ENCODE measurements at regions not wholly inside any gene's neighbourhood (a gene's known extent, or its start where the extent isn't known, plus 50 kb on each side); places are given as distances from the start of the nearest gene placed in this dataset.
A peak's percentile ranks its signal among the peaks of the same experiment; 100 is the strongest.

DNA sequence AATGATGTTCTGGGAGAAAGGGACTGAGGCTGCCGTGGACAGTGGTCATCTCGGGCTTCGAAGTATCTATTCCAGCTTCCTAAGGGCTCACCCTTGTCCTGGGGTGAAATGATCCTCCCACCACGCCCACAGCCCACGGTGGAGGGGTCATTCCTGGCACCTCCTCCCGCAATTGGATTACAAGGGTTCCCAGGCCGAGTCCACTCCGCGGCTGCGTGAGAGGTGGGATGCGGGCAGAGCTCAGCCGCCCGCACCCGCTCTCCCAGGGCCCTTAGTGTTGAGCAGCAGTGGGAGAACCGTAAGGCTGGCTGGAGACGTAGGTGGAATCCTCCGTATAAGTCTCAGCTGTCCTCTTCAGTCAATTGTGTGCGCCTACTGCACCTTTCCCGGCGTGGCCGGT is 273.3 kb upstream of the ADAMTS16 start:
- no peak for DNase-seq

DNA sequence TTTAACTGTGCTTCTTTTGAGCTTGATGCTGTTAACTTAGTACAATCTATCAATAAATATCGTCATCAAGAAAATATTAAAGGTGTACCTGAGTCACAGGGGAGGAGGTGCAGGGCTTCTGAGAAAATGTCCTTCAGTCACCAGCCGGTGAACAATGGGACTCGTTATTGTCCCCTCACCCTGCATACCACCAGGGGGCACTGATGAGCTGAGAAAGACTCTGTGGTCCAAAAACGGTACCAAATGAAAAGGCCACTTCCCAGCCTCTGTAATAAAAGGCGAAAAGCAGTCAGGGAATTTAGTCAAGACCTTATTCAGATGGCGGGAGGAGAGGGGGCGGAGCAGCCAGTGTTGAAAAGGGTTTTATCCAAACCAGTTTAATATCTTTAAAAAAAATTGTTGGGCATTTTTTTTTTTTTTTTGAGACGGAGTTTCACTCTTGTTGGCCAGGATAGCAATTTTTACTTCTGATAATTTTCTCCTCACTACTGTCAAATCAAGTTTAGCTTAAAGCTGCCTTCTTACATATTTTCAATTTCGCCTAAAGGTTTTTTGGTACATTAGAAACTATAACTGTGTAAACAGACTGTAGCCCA is 271.9 kb upstream of the ADAMTS16 start:
- peak; percentile 56 for DNase-seq

DNA sequence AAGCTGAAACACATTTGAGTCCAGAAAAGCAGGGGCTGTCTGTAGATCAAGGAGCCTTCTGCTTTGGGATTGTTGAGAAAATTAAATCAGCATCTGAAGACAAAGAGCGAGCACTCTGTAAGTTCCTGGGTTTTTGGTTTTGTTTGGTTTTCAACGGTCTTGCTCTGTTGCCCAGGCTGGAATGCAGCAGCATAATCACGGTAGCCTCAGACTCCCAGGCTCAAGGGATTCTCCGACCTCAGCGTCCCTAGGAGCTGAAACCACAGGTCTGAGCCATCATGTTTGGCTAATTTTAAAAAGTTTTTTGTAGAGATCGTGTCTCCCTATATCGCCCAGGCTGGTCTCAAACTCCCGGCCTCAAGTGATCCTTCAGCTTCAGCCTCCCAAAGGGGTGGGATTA is 266.5 kb upstream of the ADAMTS16 start:
- no peak for DNase-seq

DNA sequence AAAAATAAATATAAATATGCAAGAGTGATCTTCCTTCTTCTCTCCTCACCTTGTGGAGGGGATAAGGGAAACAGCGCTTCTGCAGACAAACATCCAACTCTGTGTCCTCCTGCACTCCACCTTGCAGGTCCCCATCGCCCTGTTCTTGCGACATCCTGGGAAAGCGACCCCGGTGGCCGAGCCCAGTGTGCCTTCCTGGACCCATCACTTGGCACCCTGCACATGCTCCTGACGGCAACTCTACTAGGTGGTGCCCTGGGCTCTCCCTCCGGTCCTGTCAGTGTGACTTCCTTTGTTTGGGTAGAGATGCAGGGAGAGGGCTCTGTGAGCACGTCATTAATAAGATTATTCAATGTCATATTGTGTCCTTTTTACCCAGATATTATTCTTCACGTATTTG is 266.0 kb upstream of the ADAMTS16 start:
- DNase-seq = no peak

DNA sequence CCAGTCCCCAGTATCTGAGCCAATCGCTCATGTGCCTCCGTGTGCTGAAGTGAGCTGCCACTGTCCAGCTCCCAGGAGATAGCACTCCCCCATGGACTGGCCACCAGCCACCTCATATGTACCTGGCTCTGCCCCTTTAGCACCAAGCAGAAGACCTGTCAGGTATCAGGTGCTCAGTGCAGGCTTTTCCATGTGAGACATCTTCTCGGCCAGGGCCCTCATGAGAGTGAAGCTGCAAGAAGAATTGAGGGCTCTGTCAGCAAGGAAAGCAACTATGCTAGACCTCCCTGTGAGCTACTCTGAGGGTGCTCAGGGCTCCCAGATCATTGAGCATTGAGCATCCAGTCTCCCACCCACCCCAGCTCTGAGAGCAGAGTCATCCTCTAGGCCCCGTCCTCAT is 264.2 kb upstream of the ADAMTS16 start:
- DNase-seq = no peak

DNA sequence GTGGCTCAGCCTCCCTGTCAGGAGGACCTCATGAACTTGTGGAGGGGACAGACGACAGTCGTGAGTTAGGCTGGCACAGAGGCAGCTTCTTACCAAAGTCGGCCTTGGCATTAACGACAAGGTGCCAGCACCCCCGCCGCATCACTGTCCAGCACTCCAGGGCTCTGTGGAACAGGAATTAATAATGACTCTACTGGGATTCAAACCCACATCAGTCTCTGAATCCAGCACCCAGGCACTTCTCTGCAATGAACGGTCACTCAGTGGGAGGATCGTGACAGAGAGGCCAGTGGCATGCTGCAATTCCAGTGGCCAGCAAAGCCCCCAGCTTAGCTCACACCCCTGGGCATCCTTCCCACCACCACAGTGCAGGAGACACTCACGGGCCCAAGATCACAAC is 263.3 kb upstream of the ADAMTS16 start:
- DNase-seq = no peak

DNA sequence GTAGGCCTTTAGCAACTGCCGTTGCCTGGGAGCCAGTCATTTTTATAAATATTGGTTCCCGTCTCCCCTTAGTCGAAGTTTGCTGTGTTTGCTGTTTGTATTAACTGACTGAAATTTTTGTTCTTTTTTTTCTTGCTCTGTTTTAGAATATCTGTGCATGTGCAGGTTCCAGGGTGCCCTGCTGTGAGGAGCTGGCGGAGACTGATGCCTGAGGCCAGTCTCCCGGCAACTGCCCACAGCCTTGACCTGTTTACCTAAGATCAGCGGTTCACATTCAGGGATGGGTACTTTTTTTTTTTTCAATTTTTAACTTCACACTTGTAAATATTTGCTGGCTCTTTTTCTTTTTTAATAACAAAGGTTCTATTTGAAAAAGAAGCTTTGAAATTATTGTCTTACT is 262.6 kb upstream of the ADAMTS16 start:
- no peak for DNase-seq

DNA sequence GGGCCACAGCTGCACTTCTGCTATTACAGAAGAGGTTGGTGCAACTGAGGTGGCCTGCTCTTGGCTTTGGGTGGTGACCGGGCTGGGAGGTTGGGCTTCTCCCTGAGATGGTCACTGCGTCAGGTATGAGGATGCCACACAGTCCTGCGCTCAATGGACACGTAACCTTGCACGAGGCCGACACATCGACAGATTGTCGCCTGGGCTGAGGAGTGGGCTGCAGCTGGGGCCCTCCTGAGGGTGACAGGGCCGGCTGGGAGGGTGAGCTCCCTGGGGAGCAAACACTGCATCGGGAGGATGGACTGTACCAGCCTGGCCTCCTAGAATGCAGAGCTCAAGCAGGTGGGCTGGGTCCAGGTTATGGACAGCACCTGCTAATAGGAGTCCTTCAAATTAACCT is 261.1 kb upstream of the ADAMTS16 start:
- DNase-seq = no peak

DNA sequence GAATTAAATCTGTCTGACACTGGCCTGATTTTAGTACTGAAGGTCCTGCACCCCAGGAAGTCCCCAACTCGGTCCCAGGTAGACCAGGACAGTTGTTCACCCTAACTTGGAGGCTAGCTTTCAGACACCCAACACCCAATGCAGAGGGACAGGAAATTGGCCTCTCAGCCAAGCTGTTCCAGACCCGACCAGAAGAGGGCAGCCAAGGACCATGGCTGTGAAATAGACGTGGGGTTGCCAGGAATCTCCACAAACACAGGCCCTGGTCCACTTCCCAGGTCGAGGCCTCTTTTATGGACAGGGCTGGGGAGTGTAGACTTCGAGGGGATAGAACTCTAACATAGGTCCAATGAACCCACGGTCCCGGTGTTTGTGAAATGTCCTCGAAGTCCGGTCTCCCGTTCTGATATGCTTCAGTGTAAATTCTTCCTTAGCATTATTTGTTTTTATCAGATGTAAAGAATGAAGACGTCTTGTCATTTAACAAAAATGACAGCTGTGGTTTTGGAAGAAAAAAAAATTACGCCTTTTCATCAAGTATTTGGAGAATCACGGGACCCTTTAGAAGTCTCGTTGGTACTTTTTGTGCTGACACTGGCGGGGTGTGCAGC is 260.3 kb upstream of the ADAMTS16 start:
- peak; percentile 79 for DNase-seq

DNA sequence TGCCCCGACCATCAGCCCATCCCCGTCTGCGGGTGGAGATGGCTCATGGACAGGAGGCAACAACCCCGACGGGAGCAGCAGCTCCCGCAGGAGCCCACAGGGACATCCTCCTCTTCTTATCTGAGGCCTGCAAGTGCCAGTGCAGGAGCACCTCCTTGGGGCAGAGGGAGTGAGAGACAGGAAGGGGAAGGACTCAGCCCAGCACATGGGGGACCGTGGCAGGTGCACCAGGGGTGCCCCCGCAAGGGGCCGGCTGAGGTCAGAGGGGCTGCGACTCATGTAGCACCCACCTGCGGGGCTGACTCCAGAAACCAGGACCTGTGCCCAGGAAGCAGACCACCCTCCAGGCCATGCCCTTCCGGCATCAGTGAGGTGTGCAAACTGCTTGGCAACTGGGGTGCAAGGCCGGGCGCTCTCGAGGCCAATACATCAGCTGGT is 259.8 kb upstream of the ADAMTS16 start:
- no peak for DNase-seq

DNA sequence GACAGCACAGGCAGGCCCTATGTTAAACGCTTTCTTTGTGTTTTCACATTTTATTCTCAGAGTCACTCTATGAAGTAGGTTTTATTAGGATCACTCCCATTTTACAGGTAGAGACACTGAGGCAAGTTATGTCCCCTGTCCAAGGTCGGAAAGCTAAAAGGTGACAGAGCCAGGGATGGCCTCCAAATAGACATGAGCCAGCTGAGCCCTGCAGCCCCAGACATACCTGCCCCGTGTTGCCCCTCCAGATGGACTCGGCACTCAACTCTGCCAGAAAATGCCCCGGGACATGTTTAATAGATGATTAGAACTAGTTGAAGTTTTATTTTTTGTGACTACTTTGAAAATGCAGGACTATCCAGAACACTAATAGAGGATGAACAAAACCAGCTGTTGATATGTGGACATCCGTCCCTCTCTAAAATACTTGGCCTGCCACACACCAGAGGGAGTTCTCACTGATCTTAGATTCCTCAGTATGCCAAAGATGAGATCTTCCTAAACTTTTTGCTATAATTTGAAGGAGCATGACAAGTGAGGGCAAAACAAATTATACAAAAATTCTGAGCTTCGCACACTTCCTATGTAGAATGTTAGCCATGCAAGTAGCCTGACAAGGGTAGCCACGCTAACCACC is 258.6 kb upstream of the ADAMTS16 start:
- DNase-seq = no peak

DNA sequence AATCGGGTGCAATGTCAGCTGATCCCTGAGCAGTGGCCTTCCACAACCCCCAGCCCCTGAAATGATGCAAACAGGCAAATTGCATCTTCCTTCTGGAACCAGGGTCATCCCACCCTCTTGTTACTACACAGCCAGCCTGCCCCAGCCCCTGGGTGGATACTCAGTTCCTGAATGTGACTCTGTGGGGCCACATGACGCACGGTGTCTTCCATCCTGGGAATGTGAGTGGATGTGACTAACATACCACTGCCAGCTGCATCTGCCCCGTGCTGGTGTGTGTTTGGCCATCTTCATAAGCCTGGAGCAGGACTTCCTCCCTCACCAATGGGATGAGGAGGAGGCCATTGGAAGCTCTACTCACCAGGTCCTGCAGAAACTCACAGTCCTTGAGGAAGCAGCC is 257.9 kb upstream of the ADAMTS16 start:
- DNase-seq = no peak

DNA sequence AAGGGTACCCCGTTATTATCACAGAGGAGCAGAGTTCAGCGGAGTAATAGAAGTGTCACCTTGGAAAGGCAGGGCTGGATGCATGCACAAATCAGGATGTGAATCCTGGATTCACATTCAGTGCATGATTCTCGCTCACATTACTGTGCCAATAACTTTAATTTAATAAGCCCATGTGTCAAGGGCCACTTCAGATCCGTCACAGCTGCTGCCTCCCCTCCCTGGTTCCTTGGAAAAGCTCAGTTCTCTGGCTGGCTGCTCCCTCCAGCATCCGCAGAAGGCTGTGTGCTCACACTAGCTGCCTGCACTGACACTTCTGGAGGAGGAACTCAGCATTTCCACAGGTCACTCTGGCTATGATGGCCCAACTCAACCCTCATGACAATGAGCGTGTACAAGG is 256.8 kb upstream of the ADAMTS16 start:
- DNase-seq = no peak

DNA sequence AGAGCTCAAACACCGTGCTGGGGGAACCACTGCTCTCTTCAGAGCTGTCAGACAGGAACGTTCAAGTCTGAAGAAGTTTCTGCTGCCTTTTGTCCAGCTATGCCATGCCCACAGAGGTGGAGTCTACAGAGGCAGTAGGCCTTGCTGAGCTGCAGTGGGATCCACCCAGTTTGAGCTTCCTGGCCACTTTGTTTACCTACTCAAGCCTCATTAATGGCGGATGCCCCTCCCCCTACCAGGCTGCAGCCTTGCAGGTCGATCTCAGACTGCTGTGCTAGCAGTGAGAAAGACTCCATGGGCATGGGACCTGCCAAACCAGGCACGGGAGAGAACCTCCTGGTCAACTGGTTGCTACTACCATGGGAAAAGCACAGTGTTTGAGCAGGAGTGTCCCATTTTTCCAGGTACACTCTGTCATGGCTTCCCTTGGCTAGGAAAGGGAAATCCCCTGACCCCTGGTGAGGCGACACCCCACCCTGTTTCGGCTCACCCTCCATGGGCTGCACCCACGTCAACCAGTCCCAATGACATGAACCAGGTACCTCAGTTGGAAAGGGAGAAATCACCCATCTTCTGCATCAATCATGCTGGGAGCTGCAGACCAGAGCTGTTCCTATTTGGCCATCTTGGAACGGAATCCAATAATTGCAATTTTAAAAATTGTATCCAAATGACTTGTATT is 246.9 kb upstream of the ADAMTS16 start:
- DNase-seq = no peak

DNA sequence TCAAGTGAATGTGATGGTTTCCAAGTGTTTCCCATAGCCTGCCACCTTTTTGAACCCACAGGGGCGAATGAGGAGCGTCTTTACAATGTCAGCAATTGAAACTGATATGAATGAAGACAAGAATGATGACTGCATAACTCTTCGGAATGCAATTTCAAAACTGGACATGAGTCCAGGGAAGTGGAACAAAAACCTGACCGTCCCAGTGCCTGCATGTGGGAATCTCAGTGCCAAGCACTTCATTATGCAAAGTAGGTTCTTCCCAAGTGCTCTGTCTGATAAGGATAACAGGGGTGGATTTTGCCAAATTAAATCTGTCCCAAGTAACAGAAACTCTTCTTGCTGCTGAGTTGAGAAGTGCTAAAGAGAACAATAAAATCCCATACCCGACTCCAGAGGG is 243.8 kb upstream of the ADAMTS16 start:
- DNase-seq = no peak

DNA sequence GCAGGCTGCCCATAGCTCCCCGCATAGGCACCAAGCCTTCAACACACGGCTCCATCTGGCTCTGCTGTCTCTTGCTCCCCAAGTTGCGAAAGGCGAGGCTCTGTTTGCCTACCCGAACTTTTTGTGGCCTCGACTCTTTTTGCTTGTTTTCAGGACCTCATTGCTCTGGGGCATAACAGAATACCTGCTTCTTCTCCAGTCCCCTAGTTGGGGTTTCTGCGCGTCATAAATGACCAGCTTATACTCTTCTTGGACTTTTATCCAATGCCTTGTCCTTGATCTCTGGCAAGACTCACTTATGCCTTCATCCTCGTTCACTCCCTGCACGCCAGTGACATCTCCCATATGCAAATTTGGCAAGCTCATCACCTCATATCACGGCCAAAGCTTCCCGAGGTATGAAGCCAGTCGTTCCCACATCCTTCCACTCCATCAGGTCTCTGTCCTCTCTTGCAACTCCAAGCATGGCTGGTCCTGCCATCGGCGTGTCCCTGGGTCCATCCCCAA is 238.8 kb upstream of the ADAMTS16 start:
- no peak for DNase-seq

DNA sequence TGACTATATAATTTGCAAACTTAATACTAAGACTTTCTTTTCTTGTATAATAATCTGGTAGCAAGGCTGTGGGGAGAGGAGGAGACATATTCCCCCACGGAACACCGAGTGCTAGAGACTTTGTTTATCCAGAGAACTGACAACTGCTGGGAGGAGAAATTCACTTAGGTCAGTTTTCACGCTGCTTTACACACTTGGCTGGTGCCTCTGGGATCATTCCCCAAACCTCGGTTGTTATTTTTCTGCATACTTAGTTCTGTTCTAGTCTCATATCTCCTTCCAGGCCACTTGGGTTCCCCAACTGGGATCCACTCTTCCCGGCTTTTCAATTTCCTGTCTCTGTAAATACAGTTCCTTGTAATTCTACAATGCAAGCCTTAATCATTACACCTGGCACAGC is 238.2 kb upstream of the ADAMTS16 start:
- no peak for DNase-seq

DNA sequence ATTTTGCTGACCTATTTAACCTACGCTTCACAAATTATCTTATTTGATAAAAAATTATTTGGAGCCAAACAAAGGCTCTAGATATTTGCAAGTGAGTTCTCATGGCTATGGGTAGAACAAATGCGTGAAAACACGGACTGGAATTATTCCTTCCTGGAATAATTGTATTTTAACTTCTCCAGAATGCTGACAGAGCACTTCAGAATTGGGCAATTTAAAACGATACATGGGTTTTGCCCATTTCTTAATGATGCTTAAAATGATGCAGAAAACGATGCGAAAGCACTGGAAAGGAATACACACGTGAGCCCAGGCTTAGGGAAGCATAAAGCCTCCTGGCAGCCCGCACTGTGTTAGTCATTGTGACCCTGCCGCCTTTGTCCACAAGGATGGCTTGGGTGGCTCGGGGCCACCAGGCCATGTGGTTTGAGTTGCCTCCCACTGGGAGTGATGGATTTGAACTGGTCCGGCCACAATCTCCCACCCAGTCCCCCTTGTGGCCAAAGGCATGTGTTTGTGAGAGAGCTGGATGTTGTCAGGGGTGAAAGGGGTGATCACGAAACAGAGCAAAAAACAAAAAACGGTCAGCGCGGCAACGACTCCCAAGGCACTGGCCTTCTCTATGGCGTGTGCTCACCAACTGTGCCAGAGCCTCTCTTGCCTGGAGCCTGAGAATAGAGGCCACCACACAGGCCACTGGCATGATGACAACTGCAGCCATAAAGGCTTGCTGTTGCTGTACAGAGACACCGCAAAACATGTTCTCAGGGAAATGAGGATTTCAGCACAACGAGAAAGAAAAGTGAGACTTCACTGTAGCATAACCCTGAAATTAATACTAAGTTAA is 234.2 kb upstream of the ADAMTS16 start:
- DNase-seq = peak; percentile 16

DNA sequence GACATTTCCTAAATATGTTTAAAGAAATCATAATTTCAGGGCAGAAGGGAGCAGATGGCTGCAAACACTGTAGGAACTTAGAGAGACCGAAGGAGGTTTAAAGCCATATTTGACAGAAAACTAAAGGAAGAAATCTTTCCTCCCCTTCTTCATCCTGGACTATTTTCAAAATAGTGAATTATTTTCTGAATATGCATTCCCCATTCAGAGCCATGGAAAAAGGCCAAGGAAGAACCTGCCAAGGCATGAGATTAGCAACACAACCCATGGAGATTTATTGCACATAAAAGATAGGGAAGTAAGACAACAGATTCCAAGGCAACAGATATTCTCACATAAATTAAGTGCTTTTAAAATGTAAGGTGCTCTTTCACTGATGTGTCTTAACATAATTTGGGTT is 233.3 kb upstream of the ADAMTS16 start:
- no peak for DNase-seq

DNA sequence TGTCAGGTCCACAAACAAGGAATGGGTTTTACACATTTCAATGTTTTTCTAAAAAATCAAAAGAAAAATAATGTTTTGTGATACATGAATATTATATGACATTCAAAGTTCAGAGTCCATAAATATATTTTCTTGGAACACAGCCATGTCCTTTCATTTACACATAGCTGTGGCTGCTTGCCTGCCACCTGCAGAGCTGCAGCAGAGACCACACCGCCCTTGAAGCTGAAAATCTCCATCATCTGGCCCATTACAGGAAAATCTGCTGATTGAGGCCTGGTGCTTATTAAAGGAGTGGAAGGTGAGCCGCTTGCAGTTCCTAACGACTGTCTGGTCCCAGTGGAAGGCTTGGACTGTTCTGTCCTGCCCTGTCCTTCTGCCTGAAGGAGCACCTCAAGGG is 232.6 kb upstream of the ADAMTS16 start:
- DNase-seq = no peak

DNA sequence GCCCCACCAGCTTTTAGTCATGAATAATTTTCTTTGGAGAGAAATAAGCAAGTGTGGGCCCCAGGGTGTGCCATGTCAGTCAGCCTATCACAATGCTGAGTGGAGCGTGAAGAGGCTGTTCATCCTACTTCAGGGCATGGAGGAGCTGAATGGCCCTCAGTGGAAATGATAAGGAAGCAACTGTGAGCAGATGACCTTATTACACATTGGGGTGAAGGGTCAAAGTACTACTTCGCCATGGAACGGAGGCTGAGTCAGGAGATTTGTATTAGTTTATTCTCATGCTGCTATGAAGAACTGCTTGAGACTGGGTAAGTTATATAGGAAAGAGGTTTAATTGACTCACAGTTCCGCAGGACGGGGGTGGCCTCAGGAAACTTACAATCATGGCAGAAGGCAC is 231.0 kb upstream of the ADAMTS16 start:
- no peak for DNase-seq

DNA sequence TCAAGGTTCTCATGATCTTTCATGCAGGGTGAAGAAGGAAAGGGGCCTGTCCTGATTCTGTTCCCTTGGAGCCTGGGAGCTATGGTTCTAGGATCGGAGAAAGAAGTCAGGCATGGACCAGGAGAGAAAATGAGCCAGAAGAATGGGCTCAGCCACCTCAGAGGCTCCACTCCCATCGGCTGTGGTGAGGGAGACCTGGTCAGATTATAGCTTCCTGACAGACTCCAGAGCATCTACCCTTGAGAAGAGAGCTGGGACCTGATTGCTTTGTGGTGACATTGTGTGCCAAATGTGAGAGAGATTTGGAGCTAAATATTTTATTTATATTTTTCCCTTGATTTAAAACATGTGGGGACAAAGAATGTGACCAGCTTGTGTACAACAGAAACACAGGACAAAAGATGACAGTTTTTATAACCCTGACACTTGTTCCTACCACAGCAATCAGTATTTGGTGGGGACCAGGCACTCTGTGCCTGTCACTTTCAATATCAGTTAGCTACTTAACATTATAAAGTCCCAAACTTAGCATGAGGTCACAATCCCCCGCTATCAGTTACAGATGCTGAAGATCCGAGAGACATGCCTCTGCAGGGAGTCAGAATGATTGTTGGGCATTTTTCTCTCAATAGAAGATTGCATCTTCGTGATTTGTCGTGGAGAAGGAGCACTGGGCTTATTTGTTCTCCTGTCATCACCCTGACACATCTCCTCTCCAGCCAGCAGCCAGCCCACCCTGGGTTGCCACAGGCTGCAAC is 228.3 kb upstream of the ADAMTS16 start:
- no peak for DNase-seq
